Fibroblast of skin of right biceps (primary cell): ENCODE measurements at regions not wholly inside any gene's neighbourhood (a gene's known extent, or its start where the extent isn't known, plus 50 kb on each side); places are given as distances from the start of the nearest gene placed in this dataset.
A peak's percentile ranks its signal among the peaks of the same experiment; 100 is the strongest.

Experiments
- DNase-seq: peaks from one replicate; pipeline ENCODE4 v3.0.0-alpha.2; 2013

- no peak for DNase-seq
These were observed 160.3 kb downstream of the PTEN start for GRCh38 chr10:88023676-88024075.

- DNase-seq = no peak
These were observed 162.6 kb downstream of the PTEN start for GRCh38 chr10:88026031-88026430.

DNA sequence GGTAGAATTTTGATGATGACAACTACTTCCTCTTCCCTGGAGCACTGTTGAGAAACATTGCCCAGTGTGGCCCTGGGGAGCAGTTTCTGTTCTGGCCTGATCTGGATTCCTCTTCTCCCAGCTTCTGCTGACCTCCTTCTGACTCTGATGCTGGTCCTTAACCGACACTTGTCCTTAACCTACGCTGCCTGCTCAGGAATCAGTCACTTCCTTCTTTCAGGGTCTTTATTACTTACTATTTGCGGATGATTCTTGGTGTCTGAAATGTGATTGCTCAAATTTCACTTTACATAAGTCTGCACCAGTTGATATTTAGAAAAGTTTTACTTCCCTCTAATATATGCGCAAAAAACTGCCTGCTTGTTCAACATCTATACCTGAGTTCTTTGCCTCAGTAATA is 164.1 kb downstream of the PTEN start:
- no peak for DNase-seq

- no peak for DNase-seq
These were observed 164.6 kb downstream of the PTEN start for GRCh38 chr10:88028072-88028471.

- DNase-seq = no peak
These were observed 165.2 kb downstream of the PTEN start for GRCh38 chr10:88028654-88029053.

GRCh38 chr10:88032566-88032965 is 169.1 kb downstream of the PTEN start:
- DNase-seq = peak; percentile 84

- no peak for DNase-seq
These were observed 170.0 kb downstream of the PTEN start for GRCh38 chr10:88033385-88033784.

DNA sequence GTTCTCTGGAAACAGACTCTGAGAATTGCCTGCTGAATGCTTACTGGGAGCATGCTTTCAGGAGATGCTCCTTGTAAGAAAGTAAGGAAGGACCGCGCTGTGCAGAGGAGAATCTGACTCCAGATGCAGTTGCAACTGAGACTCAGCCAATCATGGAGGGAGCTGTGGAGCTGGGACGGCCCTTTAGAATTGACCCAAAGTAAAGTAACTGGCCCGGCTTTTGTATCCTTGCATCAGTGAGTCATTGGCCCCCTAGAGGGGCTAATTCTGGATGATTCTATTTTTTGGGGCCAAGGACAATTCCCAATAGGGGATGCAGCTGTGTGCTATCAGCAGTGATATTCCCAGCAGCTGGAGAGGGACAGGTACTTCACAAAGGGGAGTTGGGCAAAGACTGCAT is 170.4 kb downstream of the PTEN start:
- DNase-seq = no peak

- DNase-seq = no peak
These were observed 172.7 kb downstream of the PTEN start for GRCh38 chr10:88036126-88036525.

- DNase-seq = no peak
These were observed 174.2 kb downstream of the PTEN start for GRCh38 chr10:88037623-88038022.

- DNase-seq = peak; percentile 83
These were observed 174.8 kb downstream of the PTEN start for GRCh38 chr10:88038268-88038667.

GRCh38 chr10:88039496-88040200 is 176.2 kb downstream of the PTEN start:
- DNase-seq = peak; percentile 52

DNA sequence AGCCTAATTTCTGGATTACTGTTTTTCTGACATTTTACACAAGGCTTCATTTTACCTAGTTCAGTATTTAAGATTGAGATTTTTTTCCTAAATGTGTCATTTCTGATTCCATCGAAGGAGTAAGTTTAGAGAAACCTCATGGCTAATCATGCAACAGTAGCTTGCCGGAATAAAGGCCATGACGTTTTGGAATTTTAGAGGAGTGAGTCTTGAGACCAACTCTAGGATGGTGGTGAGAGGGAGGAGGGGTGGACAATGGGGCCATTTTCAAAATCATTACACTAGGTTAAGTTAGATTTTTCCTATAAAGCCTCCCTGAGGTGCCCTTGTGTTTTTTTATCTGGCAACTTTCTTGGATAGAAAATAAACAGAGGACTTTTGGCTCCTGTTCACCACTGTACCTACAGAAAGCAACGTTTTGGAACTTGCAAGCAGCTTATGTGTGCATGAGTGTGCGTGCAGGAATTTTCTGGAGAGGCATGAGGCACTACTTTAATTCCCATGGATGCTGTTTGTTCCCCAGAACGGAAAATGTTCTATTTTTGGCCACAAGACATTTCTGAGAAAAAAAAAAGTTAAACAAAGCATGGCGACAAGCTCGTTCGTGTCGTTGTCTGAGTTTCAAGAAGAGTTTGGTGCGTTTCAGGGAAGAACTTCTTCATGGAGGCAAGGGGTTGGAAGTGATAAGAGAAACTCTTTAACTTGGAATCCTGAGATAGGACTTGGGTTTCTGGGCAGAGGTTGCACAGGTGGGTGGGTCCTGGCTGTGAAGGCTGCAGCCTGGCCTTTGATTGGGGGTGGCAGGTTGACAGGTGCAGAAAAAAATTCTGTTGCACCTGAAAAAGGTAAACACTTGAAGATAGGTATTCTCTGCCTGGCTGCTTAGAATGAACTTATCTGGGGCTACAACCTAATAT is 178.1 kb downstream of the PTEN start:
- peak; percentile 66 for DNase-seq

- peak; percentile 70 for DNase-seq
These were observed 179.0 kb downstream of the PTEN start for GRCh38 chr10:88042160-88043100.

GRCh38 chr10:88045096-88045495 is 181.7 kb downstream of the PTEN start:
- no peak for DNase-seq

- no peak for DNase-seq
These were observed 182.4 kb downstream of the PTEN start for GRCh38 chr10:88045656-88046415.

DNA sequence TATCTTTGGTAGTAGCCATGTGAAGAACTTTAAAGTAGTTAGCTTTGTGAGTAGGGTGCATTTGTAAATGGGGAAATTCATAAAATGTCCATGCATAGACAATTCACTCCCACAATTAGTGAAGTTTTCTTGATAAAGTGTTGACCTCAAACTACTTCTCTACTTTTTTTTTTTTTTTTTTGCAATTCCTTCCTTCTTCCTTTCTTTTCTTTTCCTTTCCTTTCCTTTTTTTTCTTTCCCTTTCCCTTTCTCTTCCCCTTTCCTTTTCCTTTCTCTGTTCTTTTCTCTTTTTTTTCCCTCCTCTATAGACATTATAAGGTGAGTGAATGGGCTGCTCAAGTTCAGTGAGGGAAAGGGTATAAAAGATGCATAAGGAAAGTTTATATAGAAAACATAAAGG is 184.2 kb downstream of the PTEN start:
- no peak for DNase-seq

GRCh38 chr10:88048312-88048711 is 184.9 kb downstream of the PTEN start:
- peak; percentile 53 for DNase-seq

DNA sequence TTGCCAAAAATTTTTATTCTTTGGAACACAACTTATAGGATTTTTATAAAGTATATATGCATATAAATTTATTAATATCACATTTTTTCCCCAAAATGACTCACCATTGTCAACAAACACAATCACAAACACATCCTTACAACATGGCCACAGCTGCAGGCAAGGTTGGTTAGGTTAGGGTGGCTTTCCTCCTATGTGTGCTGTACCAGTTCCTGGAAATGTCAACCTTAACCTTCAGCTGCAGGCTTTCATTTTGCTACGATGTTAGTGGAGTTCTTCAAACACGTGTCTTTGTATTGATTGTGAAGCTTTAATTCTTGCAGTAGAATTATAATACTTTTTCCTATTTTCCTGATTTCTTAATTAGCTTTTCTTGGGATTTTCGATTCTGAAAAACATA is 185.8 kb downstream of the PTEN start:
- DNase-seq = no peak

- no peak for DNase-seq
These were observed 194.3 kb downstream of the PTEN start for GRCh38 chr10:88057720-88058119.

DNA sequence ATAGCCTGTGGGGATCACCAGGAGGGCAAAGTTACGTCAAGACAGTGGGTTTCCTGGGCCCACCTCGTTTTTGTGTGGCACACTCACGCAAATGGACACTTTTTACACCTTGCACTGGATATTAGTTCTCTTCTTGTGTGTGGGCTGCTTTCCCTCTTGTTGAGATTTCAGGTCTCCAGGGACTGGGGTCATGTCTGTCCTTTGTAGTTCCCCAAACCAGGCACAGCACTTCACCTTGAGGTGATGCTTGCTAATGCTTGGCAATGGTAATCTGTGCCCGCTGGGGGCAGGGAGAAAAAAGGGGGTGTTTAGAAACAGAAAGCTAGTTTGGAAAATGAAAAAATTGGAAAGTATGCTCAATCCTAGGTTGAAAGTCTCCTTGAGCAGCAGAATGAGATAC is 195.3 kb downstream of the PTEN start:
- DNase-seq = no peak

DNA sequence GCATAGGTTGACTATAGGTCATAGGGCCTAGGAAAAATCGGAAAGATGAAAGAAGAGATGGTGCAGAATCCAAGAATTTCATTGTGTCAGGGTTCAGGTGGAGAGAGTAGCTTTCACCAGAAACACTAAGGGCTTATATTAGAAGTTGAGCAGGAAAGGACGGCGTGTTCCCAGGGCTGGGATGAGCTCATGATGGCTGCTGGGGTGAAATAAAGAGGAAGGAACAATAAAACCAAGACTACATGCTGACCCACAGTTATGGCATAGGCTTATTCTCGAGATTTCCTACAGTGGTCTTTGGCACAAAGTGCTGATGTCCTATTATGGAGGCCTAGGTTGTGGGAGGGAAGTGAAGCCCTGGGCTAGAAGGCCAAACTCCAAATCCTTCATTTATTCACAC is 195.8 kb downstream of the PTEN start:
- no peak for DNase-seq
